Transverse colon (tissue), 4 donors: ENCODE measurements at regions not wholly inside any gene's neighbourhood (a gene's known extent, or its start where the extent isn't known, plus 50 kb on each side); places are given as distances from the start of the nearest gene placed in this dataset.

Experiments
- EP300 ChIP-seq: sonication (generic); formaldehyde crosslinking; IDR thresholded peaks from one replicate; pipeline ENCODE4 v1.6.1; 2017; ENCODE audit warnings: antibody characterized with exemption, low read depth
- POLR2A ChIP-seq: fragments of 450-650 bp; IDR thresholded peaks from one replicate; pipeline ENCODE4 v1.6.1; 2016; ENCODE audit warnings: antibody characterized with exemption, mild to moderate bottlenecking, moderate library complexity
- POLR2AphosphoS5 ChIP-seq, 3 donors: sonication (generic); formaldehyde crosslinking; IDR thresholded peaks; one replicate each; pipeline ENCODE4 v1.6.1; 2016; ENCODE audit warnings: antibody characterized with exemption in 3 of 3
- TF ChIP-seq, protein P1 (sequence below), 5 experiments: fragments of 200-600 bp in 3 of 5; fragments of 450-650 bp in 2 of 5; sonication (generic) in 3 of 5; IDR thresholded peaks; 1 replicate in 2 of 5; 2 replicates in 3 of 5; pipeline ENCODE4 v1.5.1; 2016 to 2017; ENCODE audit warnings: antibody characterized with exemption in 5 of 5, inconsistent platforms in 3 of 5, mild to moderate bottlenecking in 2 of 5, moderate library complexity in 1 of 5

DNA sequence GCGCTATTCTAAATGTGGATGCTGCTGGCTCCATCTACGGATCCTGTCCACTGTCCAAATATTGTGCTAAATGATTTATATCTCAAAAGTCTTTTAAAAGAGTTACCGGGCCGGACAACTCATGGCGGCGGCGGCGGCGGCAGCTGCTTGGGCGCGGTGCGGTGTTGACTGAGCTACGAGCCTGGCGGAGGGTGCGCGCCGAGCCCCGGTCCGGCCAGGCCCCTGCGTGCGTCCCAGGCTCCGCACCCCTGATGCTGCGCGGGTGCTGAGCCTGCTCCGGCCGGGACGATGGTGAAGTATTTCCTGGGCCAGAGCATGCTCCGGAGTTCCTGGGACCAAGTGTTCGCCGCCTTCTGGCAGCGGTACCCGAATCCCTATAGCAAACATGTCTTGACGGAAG, 303.4 kb downstream of the CENPW start:
- TF ChIP-seq, protein P1, sequence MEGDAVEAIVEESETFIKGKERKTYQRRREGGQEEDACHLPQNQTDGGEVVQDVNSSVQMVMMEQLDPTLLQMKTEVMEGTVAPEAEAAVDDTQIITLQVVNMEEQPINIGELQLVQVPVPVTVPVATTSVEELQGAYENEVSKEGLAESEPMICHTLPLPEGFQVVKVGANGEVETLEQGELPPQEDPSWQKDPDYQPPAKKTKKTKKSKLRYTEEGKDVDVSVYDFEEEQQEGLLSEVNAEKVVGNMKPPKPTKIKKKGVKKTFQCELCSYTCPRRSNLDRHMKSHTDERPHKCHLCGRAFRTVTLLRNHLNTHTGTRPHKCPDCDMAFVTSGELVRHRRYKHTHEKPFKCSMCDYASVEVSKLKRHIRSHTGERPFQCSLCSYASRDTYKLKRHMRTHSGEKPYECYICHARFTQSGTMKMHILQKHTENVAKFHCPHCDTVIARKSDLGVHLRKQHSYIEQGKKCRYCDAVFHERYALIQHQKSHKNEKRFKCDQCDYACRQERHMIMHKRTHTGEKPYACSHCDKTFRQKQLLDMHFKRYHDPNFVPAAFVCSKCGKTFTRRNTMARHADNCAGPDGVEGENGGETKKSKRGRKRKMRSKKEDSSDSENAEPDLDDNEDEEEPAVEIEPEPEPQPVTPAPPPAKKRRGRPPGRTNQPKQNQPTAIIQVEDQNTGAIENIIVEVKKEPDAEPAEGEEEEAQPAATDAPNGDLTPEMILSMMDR (IDR thresholded peaks at IDR 0.05): no peak
- TF ChIP-seq POLR2A (no peak), EP300 (no peak), POLR2AphosphoS5 (IDR thresholded peaks at IDR 0.05) (no peak)
